ENCODE measurements at regions not wholly inside any gene's neighbourhood (a gene's known extent, or its start where the extent isn't known, plus 50 kb on each side); places are given as distances from the start of the nearest gene placed in this dataset.

DNA sequence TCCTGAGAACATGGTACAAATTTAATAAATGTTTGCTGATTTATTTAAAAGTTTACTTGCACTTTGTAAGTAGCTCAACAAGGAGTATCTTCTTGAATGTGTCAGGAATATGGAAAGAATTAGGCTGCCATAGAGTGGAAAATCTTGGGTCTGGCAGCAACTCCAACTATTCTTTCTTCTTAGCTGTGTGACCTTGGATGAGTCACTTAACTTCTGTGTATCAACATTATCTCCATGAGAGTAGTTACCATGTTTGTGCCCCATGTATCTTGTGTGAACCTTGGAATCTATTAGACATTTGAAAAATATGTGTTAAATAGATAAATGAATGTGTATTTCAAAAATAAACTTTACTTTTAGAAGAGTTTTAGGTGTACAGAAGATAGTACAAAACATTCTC is 348.8 kb downstream of the GBA3 start:
- H3K4me1 ChIP-seq (ENCODE audit: insufficient read depth, low read length) = no peaks in the 10 kb centered on the region
- no peaks in the 10 kb centered on the region for H3K36me3 ChIP-seq (replicated peaks in 1 of 2; ENCODE audit: control insufficient read depth in 1 of 2, insufficient read depth in 2 of 2, low read length in 2 of 2)
- in situ Hi-C loops (cut with HindIII; ENCODE audit: extremely low pct_ligation_motif_present, low pct_unique_long_range_greater_than_20kb) (no loop called here), intact Hi-C loops (cut with micrococcal nuclease; ENCODE audit: unreplicated experiment) (no loop called here)
- no peaks in the 10 kb centered on the region for H3K79me2 ChIP-seq (ENCODE audit: insufficient read depth, low read length)
- no peak overlapping the region for H3K9ac ChIP-seq (ENCODE audit: insufficient read depth, low read depth, low read length)
- H3K27ac ChIP-seq (ENCODE audit: extremely low read length, insufficient read depth, low read length) = no peak overlapping the region
- H2AFZ ChIP-seq (ENCODE audit: low read length) = no peak overlapping the region
- no peak overlapping the region for H3K4me3 ChIP-seq (replicated peaks in 1 of 3; ENCODE audit: insufficient read depth in 1 of 3, low read depth in 2 of 3, low read length in 3 of 3)
- H3K9me3 ChIP-seq (ENCODE audit: low read length) = no peaks in the 10 kb centered on the region; the same call in 1 of the 2 replicates
- no TSS peak for BruUV-seq (replicated peaks)
- ChIA-PET CTCF (ENCODE audit: low intra/inter-chr PET ratio, low total read pairs) (no interaction called here), POLR2A (no interaction called here)
- H3K27me3 ChIP-seq (ENCODE audit: control insufficient read depth in 1 of 2, insufficient read depth in 2 of 2, low read length in 2 of 2) = no peaks in the 10 kb centered on the region
- H4K20me1 ChIP-seq (ENCODE audit: insufficient read depth, low read length) = no peaks in the 10 kb centered on the region
- no peak for TF ChIP-seq KAT7 (CRISPR knock-in tag; IDR thresholded peaks at IDR 0.05; ENCODE audit: borderline replicate concordance)
- no peak for TF ChIP-seq ZBTB7B (CRISPR knock-in tag; IDR thresholded peaks at IDR 0.05)
- no peak for TF ChIP-seq ZNF773 (CRISPR knock-in tag; IDR thresholded peaks at IDR 0.05; ENCODE audit: borderline replicate concordance)
- no peak for TF ChIP-seq ZNF510 (CRISPR knock-in tag; IDR thresholded peaks at IDR 0.05; ENCODE audit: low read depth)
- no peak for TF ChIP-seq SATB2 (CRISPR knock-in tag; IDR thresholded peaks at IDR 0.05)
- no peak for TF ChIP-seq CEBPB (IDR thresholded peaks at IDR 0.05; ENCODE audit: borderline replicate concordance, low read depth, low read length)
- TF ChIP-seq KLF15 (CRISPR knock-in tag; IDR thresholded peaks at IDR 0.05; ENCODE audit: borderline replicate concordance) = no peak
- TF ChIP-seq RXRA (CRISPR knock-in tag; IDR thresholded peaks at IDR 0.05) = no peak
- no peak for TF ChIP-seq ZNF296 (CRISPR knock-in tag; conservative IDR thresholded peaks at IDR 0.05)
- TF ChIP-seq ZNF383 (CRISPR knock-in tag; IDR thresholded peaks at IDR 0.05; ENCODE audit: borderline replicate concordance) = no peak
- TF ChIP-seq SMAD9 (CRISPR knock-in tag; IDR thresholded peaks at IDR 0.05) = no peak
- TF ChIP-seq IKZF4 (CRISPR knock-in tag; IDR thresholded peaks at IDR 0.05; ENCODE audit: borderline replicate concordance, low read depth, not compliant biosample characterization) = no peak
- TF ChIP-seq, protein P1, sequence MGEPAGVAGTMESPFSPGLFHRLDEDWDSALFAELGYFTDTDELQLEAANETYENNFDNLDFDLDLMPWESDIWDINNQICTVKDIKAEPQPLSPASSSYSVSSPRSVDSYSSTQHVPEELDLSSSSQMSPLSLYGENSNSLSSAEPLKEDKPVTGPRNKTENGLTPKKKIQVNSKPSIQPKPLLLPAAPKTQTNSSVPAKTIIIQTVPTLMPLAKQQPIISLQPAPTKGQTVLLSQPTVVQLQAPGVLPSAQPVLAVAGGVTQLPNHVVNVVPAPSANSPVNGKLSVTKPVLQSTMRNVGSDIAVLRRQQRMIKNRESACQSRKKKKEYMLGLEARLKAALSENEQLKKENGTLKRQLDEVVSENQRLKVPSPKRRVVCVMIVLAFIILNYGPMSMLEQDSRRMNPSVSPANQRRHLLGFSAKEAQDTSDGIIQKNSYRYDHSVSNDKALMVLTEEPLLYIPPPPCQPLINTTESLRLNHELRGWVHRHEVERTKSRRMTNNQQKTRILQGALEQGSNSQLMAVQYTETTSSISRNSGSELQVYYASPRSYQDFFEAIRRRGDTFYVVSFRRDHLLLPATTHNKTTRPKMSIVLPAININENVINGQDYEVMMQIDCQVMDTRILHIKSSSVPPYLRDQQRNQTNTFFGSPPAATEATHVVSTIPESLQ (CRISPR knock-in tag; conservative IDR thresholded peaks at IDR 0.05) = no peak
- no peak for TF ChIP-seq CREB1 (IDR thresholded peaks at IDR 0.05)
- no peak for TF ChIP-seq CREB1 (CRISPR knock-in tag; IDR thresholded peaks at IDR 0.05)
- no peak for TF ChIP-seq ZNF337 (CRISPR knock-in tag; IDR thresholded peaks at IDR 0.05; ENCODE audit: borderline replicate concordance, low read depth)
- TF ChIP-seq ZBTB38 (CRISPR knock-in tag; IDR thresholded peaks at IDR 0.05) = no peak
- no peak overlapping the region for H3K4me2 ChIP-seq (ENCODE audit: low read depth, low read length)
- ATAC-seq (no peak), FAIRE-seq (no peak), DNase-seq (ENCODE audit: low spot score) (no peak)

All from HepG2 (cell line).